ENCODE measurements at regions not wholly inside any gene's neighbourhood (a gene's known extent, or its start where the extent isn't known, plus 50 kb on each side); places are given as distances from the start of the nearest gene placed in this dataset.
"Not testable (repeated sequence)": the region's sequence is repeated elsewhere in the genome, so short reads cannot be mapped to it uniquely, and the experiment has no call there.

DNA sequence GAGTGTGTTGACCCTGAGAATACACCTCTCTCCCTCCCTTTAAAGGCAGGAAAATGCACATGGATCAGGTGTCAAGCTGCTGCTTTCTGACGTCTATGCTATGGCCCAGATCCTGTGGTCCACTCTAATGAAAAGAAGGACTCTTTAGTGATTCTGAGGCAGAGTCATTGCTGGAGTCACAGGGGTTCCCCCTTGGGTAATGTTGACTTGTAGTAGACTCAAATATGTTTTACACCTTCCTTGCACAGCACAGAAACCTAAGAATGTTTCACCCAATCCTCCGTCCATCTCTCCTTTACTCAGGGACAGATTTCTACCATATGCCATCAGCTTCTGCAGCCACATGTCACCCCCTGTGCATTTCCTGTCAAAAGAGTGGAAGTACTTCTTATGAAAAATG, 525.4 kb downstream of the TMEM121 start:
- intact Hi-C loops (cut with micrococcal nuclease) = no loop called here
- CTCF ChIA-PET = interaction anchor here (2.2 kb wide), 1 partner anchor 10 kb away, joined by 8 read pairs; no protein-coding TSS in a partner anchor
- peak; percentile 50 for DNase-seq
- peaks cover 21% of the 10 kb centered on the region for H3K4me1 Mint-ChIP-seq (ENCODE audit: low read depth)
- H3K9me3 Mint-ChIP-seq = no peaks in the 10 kb centered on the region
- POLR2A ChIA-PET = no interaction called here
- peaks cover 6% of the 10 kb centered on the region for H3K27me3 Mint-ChIP-seq
- H3K4me3 Mint-ChIP-seq = no peak overlapping the region
- no peaks in the 10 kb centered on the region for H3K36me3 Mint-ChIP-seq
- H3K27ac Mint-ChIP-seq = no peak overlapping the region

DNA sequence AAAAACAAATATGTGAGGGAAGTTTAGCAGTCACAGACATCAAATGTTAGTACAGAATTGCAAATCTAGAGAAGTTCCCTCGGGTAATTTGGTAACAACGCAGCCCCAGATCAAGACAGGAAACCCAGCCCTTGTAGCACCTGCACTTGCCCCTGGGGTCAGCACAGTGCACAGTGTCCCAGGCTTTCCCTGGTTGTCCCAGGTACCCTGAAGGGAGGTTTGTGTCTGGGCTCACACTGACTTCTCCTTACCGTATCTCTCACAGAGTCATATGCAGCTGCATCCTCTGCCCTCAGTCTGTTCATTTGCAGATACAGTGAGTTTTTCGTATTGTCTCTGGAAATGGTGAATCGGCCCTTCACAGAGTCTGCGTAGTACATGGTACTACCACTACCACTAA, 528.9 kb downstream of the TMEM121 start:
- peaks cover 33% of the 10 kb centered on the region for H3K4me1 Mint-ChIP-seq (ENCODE audit: low read depth)
- H3K27ac Mint-ChIP-seq = no peak overlapping the region
- peaks cover 20% of the 10 kb centered on the region for H3K27me3 Mint-ChIP-seq
- DNase-seq = no peak
- POLR2A ChIA-PET = no interaction called here
- H3K9me3 Mint-ChIP-seq = no peaks in the 10 kb centered on the region
- H3K36me3 Mint-ChIP-seq = no peaks in the 10 kb centered on the region
- CTCF ChIA-PET = interaction anchor here (1.1 to 3.1 kb wide), 3 partner anchors 8 to 40 kb away, joined by 4 to 22 read pairs (median 7); no protein-coding TSS in a partner anchor
- no peak overlapping the region for H3K4me3 Mint-ChIP-seq
- intact Hi-C loops (cut with micrococcal nuclease) = no loop called here

DNA sequence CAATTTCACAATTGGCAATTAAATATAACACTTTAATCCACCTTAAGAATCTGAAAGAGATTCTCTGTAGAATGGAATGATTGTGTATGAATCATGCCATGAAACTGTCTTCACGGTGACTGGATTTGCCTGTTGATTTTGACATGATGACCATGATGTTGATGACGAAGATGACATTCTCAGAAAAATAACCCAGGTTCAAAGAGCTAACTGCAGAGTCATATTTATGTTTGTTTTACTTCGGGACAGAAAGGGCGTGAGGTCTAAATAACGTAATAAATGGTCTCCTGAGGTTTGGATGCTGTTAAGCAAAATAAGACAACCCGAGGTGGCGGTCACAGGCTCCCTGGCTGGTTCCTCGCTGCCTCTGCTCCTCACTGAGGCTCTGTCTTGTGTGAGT, 532.0 kb downstream of the TMEM121 start:
- Mint-ChIP-seq H3K9me3 (no peaks in the 10 kb centered on the region), H3K27me3 (peaks cover 21% of the 10 kb centered on the region), H3K27ac (no peak overlapping the region), H3K36me3 (no peaks in the 10 kb centered on the region), H3K4me1 (ENCODE audit: low read depth) (peaks cover 40% of the 10 kb centered on the region), H3K4me3 (no peak overlapping the region)
- CTCF ChIA-PET = interaction anchor here (1.2 to 2.6 kb wide), 3 partner anchors 13 to 57 kb away, joined by 3 to 14 read pairs (median 11); no protein-coding TSS in a partner anchor
- POLR2A ChIA-PET = no interaction called here
- intact Hi-C loops (cut with micrococcal nuclease) = no loop called here
- no peak for DNase-seq

GRCh38 chr14:106060276-106060975, 534.0 kb downstream of the TMEM121 start:
- peaks cover 32% of the 10 kb centered on the region for H3K27me3 Mint-ChIP-seq
- ChIA-PET POLR2A (interaction anchor here (1.2 kb wide), 1 partner anchor 103 kb away, joined by 3 read pairs; no protein-coding TSS in a partner anchor), CTCF (interaction anchor here (0.9 to 4.5 kb wide), 15 partner anchors 7 to 217 kb away, joined by 3 to 29 read pairs (median 3); no protein-coding TSS in a partner anchor)
- H3K27ac Mint-ChIP-seq = no peak overlapping the region
- H3K36me3 Mint-ChIP-seq = no peaks in the 10 kb centered on the region
- no peaks in the 10 kb centered on the region for H3K9me3 Mint-ChIP-seq
- no peak for DNase-seq
- intact Hi-C loops (cut with micrococcal nuclease) = loop anchor here (5.0 to 10.0 kb wide), 2 partner anchors 48 to 114 kb away; no protein-coding TSS in a partner anchor
- peaks cover 26% of the 10 kb centered on the region for H3K4me1 Mint-ChIP-seq (ENCODE audit: low read depth)
- H3K4me3 Mint-ChIP-seq = no peak overlapping the region

GRCh38 chr14:106061877-106062500, 535.6 kb downstream of the TMEM121 start:
- H3K27ac Mint-ChIP-seq, POLR2A ChIA-PET, H3K36me3 Mint-ChIP-seq, H3K4me3 Mint-ChIP-seq, H3K9me3 Mint-ChIP-seq: not testable (repeated sequence)
- CTCF ChIA-PET = interaction anchor here (0.8 to 4.5 kb wide), 19 partner anchors 9 to 359 kb away, joined by 3 to 29 read pairs (median 3); no protein-coding TSS in a partner anchor
- Mint-ChIP-seq H3K27me3 (peaks cover 42% of the 10 kb centered on the region), H3K4me1 (ENCODE audit: low read depth) (peaks cover 26% of the 10 kb centered on the region)
- intact Hi-C loops (cut with micrococcal nuclease) = loop anchor here (1.0 to 10.0 kb wide), 4 partner anchors 8 to 113 kb away; no protein-coding TSS in a partner anchor
- DNase-seq = peak; percentile 89

GRCh38 chr14:106062502-106063272, 536.3 kb downstream of the TMEM121 start:
- no peak overlapping the region for H3K27ac Mint-ChIP-seq

GRCh38 chr14:106067935-106068334, 541.6 kb downstream of the TMEM121 start:
- Mint-ChIP-seq H3K4me1 (ENCODE audit: low read depth) (peaks cover 30% of the 10 kb centered on the region), H3K27ac (no peak overlapping the region), H3K36me3 (no peaks in the 10 kb centered on the region), H3K4me3 (no peak overlapping the region), H3K9me3 (no peaks in the 10 kb centered on the region), H3K27me3 (peaks cover 49% of the 10 kb centered on the region)
- intact Hi-C loops (cut with micrococcal nuclease) = loop anchor here (10.0 kb wide), 1 partner anchor 107 kb away; no protein-coding TSS in a partner anchor
- CTCF ChIA-PET = interaction anchor here (1.0 to 1.2 kb wide), 2 partner anchors 27 to 54 kb away, joined by 3 read pairs; no protein-coding TSS in a partner anchor
- POLR2A ChIA-PET = no interaction called here
- no peak for DNase-seq

More at GRCh38 chr14:106062502-106063272, 536.3 kb downstream of the TMEM121 start:
- no peak overlapping the region for H3K4me3 Mint-ChIP-seq
- H3K27me3 Mint-ChIP-seq = peaks cover 44% of the 10 kb centered on the region
- intact Hi-C loops (cut with micrococcal nuclease) = loop anchor here (1.0 to 10.0 kb wide), 4 partner anchors 8 to 112 kb away; no protein-coding TSS in a partner anchor
- CTCF ChIA-PET = interaction anchor here (1.0 to 4.5 kb wide), 7 partner anchors 8 to 355 kb away, joined by 3 to 29 read pairs (median 6); no protein-coding TSS in a partner anchor
- no peaks in the 10 kb centered on the region for H3K36me3 Mint-ChIP-seq
- POLR2A ChIA-PET = no interaction called here
- peaks cover 28% of the 10 kb centered on the region for H3K4me1 Mint-ChIP-seq (ENCODE audit: low read depth)
- no peak for DNase-seq
- H3K9me3 Mint-ChIP-seq = no peaks in the 10 kb centered on the region

DNA sequence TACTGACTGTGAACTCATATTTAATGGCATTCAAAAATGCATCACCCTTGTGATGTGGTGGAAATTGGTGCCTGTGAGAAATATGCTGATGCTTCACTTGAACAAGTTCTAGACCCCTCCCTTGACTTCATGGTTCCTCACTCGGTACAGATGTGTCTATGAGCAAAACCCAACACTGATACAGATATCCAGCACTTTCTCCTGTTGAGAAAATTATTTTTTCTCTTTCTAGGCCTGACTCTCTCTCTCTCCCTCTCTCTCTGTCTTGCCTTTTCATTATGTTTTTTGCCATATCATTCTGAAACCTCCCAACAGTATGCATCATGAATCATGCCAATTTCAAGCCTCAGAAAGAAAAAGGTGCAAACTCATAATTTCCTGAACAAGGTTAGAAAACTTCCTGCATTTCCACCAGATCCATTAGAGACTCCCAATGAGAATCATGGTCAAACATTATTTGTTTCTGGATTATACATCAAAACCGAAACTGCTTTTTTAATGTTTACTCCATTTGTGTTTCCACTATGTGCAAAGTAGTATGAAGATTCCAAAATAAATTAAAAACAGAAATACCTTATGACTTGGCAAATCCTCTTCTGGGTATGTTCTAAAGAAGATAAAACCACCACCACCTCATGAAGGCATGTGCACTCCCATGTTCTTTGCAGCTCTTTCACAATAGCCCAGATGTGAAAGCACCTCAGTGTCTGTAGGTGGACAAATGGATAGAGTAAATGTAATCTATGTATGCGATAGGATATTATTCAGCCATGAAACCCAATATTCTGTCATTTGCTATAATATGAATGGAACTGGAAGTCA, 543.6 kb downstream of the TMEM121 start:
- ChIA-PET CTCF (interaction anchor here (0.7 to 1.2 kb wide), 2 partner anchors 10 to 210 kb away, joined by 3 read pairs; no protein-coding TSS in a partner anchor), POLR2A (no interaction called here)
- H3K4me1 Mint-ChIP-seq (ENCODE audit: low read depth) = peaks cover 30% of the 10 kb centered on the region
- peaks cover 46% of the 10 kb centered on the region for H3K27me3 Mint-ChIP-seq
- DNase-seq = peak; percentile 28
- H3K36me3 Mint-ChIP-seq = no peaks in the 10 kb centered on the region
- intact Hi-C loops (cut with micrococcal nuclease) = loop anchor here (1.0 to 10.0 kb wide), 3 partner anchors 8 to 695 kb away; no protein-coding TSS in a partner anchor
- peak overlapping the region; percentile 70 for H3K27ac Mint-ChIP-seq
- peak overlapping the region; percentile 1 for H3K4me3 Mint-ChIP-seq
- no peaks in the 10 kb centered on the region for H3K9me3 Mint-ChIP-seq

DNA sequence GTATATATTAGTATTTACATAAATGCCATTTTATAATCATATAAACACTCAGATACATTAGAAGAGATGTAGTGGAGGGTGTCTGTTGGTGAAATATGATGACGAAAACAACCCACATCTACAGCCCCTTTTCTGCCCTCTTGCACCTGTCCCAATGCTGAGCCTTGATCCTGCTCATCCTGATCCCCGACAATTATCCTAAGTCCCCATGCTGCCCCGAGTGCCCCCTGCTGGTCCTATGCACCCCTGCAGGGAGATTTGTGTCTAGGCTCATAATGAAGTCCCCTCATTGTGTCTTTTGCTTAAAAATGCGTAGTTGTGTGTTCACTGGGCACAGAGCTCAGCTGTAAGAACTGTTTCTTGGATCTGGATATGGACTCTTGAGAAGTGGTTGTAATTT, 554.5 kb downstream of the TMEM121 start:
- no peak overlapping the region for H3K4me3 Mint-ChIP-seq
- no peak overlapping the region for H3K27ac Mint-ChIP-seq
- DNase-seq = no peak
- POLR2A ChIA-PET = no interaction called here
- intact Hi-C loops (cut with micrococcal nuclease) = no loop called here
- H3K9me3 Mint-ChIP-seq = no peaks in the 10 kb centered on the region
- CTCF ChIA-PET = interaction anchor here (0.9 kb wide), 1 partner anchor 14 kb away, joined by 3 read pairs; no protein-coding TSS in a partner anchor
- no peaks in the 10 kb centered on the region for H3K36me3 Mint-ChIP-seq
- no peaks in the 10 kb centered on the region for H3K4me1 Mint-ChIP-seq (ENCODE audit: low read depth)
- peaks cover 17% of the 10 kb centered on the region for H3K27me3 Mint-ChIP-seq

DNA sequence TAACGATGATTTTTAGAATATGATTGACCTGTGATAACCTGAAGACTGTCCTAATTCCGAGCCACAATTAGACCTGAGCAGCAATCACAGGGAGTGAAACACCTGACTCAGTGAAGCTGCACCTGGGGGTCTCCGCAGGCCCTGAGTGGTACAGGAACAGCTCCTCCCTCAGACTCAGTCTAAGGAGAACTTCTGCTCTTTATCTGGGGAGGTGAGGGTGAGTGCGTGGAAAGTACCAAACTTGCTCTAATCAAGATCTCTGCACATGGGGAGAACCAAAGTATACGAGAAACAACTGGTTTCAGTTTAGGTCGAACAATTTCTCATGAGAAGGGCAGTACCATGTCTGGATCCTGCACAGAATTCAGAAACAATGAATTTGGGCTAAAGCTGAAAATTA, 555.3 kb downstream of the TMEM121 start:
- H3K4me1 Mint-ChIP-seq (ENCODE audit: low read depth); H3K27ac Mint-ChIP-seq; H3K4me3 Mint-ChIP-seq; intact Hi-C loops (cut with micrococcal nuclease); H3K9me3 Mint-ChIP-seq; POLR2A ChIA-PET; H3K36me3 Mint-ChIP-seq; DNase-seq: not testable (repeated sequence)
- CTCF ChIA-PET = interaction anchor here (1.0 kb wide), 1 partner anchor 13 kb away, joined by 3 read pairs; no protein-coding TSS in a partner anchor
- peaks cover 17% of the 10 kb centered on the region for H3K27me3 Mint-ChIP-seq

DNA sequence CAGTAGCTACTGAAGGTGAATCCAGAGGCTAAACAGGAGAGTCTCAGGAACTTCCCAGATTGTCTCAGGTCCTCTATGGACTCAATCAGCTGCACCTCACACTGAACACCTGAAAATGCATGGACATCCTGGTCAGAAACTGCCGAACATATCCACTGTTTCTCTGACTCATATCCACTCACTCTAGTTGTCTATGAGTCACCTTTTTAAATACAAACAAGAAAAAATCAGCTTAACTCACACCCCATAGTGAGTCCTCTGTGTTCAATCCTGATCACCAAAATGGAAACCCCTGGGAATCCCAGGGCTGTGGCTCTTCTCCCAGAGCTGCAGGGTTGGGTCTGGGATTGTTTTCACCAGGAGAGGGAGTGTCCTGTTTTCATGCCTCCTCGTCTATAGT, 556.7 kb downstream of the TMEM121 start:
- POLR2A ChIA-PET = no interaction called here
- peaks cover 12% of the 10 kb centered on the region for H3K4me1 Mint-ChIP-seq (ENCODE audit: low read depth)
- no peaks in the 10 kb centered on the region for H3K36me3 Mint-ChIP-seq
- no peaks in the 10 kb centered on the region for H3K9me3 Mint-ChIP-seq
- H3K4me3 Mint-ChIP-seq = no peak overlapping the region
- peaks cover 16% of the 10 kb centered on the region for H3K27me3 Mint-ChIP-seq
- DNase-seq = no peak
- H3K27ac Mint-ChIP-seq = no peak overlapping the region
- intact Hi-C loops (cut with micrococcal nuclease) = no loop called here
- CTCF ChIA-PET = interaction anchor here (1.5 kb wide), 1 partner anchor 11 kb away, joined by 3 read pairs; no protein-coding TSS in a partner anchor

Measured in activated CD4-positive, alpha-beta memory T cell treated with anti-CD3 and anti-CD28 coated beads for 36 hours (primary cell).